ENCODE measurements at regions not wholly inside any gene's neighbourhood (a gene's known extent, or its start where the extent isn't known, plus 50 kb on each side); places are given as distances from the start of the nearest gene placed in this dataset.

GRCh38 chr5:110150199-110150598 lies 460.5 kb downstream of the MAN2A1 start:
- DNase-seq, result no peak

DNA sequence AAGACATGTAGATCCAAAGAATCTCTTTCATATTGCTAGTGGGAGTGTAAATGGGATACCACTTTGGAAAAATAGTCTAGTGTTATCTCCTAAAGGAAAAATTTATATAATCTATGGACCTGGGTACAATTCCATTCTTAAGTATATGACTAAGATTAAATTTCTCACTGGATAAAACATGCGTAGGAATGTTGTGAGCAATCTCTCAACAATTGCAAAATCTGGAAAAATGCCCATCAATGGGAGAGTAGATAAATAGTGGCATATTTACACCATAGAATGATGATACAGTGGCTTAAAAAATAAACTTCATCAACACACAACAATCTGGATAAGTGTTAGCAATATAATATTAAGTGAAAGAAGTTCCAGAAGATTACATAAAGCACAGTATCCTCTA lies 469.5 kb downstream of the MAN2A1 start:
- no peak for DNase-seq

DNA sequence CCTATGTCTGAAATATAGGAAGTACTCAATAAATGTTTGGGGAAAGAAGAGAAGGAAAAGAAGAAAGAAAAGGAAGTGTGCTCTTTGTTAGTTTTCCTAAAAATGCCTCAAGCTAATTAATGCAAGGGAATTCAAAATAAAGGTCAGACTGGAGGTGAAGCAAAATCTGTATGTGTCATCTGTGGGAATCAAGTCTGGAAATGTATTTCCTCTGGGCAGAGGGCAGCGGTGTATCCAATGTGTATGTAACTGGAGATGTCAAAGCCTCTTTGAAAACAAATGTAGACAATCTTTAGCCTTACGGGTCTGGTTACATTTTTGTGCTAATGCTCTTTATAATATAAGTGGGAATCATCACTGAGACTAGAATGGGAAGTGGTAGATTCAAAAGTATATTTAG lies 471.4 kb downstream of the MAN2A1 start:
- no peak for DNase-seq

DNA sequence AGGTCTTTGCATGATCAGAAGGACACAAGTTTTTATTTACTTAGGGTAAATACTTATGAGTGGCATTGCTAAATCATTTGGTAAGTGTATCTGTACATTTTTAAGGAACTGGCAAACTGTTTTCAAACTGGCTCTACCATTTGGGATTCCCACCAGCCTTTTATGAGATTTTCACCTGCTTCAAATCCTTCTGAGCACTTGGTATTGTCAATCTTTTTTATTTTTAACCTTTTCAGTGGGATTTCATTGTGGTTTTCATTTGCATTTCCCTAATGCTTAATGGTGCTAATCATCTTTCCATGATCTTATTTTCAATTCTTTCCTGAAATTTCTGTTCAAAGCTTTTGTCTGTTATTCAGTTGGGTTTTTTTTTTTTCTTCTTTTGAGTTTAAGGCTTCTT lies 475.6 kb downstream of the MAN2A1 start:
- DNase-seq, result no peak

GRCh38 chr5:110167384-110167783 lies 477.7 kb downstream of the MAN2A1 start:
- DNase-seq, result no peak

GRCh38 chr5:110169461-110169860 lies 479.7 kb downstream of the MAN2A1 start:
- no peak for DNase-seq

DNA sequence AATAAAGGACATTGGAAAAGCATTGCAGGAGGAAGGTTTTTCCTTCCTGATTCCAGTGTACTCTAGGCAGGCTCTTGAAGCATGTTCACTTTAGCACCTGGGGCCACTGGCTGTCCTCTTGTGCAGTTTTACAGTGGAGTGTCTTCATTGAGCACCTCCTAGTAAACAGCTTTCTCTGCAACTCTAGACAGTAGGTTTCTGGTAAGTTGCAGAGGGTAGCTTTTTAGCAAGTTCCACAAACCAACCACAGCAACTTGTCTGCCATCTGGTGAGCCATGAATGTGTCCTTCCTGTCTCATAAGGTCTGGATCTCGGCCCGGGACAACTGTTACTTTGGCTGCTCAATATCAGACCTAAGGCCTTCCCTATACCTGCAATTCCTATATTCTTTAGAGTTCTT lies 488.0 kb downstream of the MAN2A1 start:
- DNase-seq, result no peak

GRCh38 chr5:110179321-110179720 lies 489.6 kb downstream of the MAN2A1 start:
- no peak for DNase-seq

GRCh38 chr5:110194191-110194590 lies 504.5 kb downstream of the MAN2A1 start:
- DNase-seq, result no peak

GRCh38 chr5:110195288-110195687 lies 505.6 kb downstream of the MAN2A1 start:
- DNase-seq, result no peak

DNA sequence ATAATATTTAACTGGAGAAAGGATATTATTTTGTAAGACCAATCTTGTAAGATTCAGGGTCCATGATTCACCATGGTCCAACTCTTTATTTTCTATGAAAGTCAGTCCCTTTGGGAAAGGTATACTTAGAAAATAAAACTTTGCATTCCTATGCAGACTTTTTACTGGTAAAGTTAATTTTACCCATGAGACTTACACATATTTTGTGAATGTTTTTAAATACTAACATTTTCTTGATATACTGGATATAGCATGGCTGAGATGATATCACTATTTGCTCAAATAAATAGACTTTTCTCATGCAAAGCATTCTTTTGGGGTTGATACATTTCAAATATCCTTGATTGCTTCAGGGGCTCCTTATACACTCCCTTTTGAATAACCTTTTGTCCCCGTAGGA lies 512.1 kb downstream of the MAN2A1 start:
- no peak for DNase-seq

GRCh38 chr5:110203661-110204060 lies 513.9 kb downstream of the MAN2A1 start:
- DNase-seq, result no peak

DNA sequence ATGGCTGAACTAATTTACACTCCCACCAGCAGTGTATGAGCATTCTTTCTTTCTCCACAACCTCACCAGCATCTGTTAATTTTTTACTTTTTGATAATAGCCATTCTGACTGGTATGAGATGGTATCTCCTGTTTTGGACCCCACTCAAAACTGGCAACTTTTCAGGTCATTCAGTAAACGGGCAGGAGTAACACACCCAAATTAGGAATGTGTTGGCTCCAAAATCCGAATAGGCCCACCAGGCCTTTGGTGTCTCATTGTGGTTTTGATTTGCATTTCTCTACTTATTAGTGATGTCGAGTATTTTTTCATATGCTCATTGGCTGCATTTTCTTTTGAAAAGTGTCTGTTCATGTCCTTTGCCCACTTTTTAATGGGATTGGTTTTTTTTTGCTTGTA lies 517.1 kb downstream of the TMEM232 start:
- DNase-seq, result no peak

DNA sequence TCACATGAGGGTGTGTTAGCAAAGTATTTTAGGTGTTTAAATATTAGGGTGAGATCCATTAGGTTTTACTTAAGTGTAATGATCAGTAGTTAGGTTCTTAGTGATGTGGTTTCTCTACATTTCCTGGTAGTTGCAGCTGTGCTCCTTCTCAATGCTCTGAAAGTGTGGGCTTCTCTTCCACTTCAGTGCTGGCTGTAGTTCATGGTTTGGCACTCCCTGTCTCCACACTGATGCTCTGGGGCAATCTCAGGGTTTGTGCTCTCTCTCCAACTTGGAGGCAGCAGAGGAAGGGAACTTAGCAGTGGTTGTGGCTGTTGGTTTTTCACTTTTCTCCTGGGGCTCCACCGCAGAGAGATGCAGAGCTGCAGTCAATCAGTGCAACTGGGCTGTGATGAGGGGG lies 507.5 kb downstream of the TMEM232 start:
- no peak for DNase-seq

GRCh38 chr5:110219769-110220168 lies 506.7 kb downstream of the TMEM232 start:
- DNase-seq, result no peak

DNA sequence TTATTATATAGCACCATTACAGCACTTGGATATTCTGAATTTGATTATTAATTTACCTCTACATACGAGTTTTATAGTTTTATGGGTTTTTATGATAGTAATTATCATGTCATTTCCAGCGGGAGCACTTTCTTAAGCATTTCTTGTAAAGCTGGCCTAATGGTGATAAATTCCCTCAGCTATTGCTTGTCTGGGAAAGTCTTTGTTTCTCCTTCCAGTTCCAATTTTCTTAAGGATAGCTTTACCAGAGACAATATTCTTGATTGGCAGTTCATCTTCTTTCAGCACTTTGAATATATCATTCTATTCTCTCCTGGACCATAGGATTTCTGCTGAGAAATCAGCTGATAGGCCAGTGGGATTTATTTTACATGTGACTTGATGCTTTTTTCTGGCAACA lies 505.4 kb downstream of the TMEM232 start:
- DNase-seq, result no peak

- DNase-seq, result no peak
Observed at GRCh38 chr5:110224050-110224449, 502.4 kb downstream of the TMEM232 start.

DNA sequence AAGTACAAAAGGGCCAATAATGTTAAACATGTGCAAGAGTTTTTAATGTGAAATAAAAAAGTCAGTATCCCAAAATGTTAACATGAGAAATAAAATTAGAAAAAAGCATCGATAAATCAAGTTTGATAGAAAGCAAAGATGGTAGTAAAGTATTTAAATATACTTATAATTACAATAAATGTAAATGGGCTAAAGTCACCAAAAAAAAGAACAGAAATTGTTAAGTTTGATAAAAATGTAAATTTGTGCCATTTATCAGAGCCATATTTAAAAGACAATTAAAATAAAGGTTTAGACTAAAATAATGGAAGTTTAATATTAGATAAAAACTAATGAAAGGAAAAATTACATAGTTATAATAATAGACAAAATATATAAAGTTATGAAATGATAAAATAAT lies 500.5 kb downstream of the TMEM232 start:
- DNase-seq, result no peak

- DNase-seq, result no peak
Observed at GRCh38 chr5:110239786-110240185, 486.7 kb downstream of the TMEM232 start.

DNA sequence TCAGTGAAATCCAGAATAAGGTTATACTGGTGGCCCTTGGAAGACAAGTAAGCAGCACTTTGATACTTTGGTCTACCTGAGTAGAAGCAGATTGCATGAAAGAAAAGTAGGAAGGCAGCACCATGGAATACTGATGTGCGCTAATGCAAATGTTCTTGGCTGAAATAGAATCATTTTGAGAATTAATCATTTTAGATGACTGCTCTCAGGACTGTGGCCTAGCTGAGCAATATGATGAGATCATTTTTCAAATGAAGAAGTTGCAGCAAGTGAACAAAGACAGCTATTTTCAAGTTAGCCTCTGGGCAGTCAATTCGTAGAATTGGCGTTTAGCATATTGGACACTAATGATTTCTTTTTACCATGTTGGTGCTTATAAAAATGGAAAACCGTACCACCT lies 483.5 kb downstream of the TMEM232 start:
- no peak for DNase-seq

DNA sequence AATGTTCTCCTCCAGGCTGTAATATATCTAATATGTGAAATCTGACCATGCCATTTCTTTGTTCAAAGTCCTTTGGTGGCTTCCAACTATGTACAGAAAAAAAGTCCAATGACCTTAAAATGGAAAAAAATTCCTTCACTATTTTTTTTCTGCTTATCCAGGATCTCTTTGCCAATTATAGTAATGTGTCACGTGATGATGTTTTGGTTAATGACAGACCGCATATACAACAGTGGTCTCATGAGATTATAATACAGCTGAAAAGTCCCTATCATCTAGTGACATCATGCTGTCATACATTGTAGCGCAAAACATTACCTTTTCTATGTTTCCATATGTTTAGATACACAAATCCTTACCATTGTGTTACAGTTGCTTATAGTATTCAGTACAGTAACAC lies 477.6 kb downstream of the TMEM232 start:
- no peak for DNase-seq

DNA sequence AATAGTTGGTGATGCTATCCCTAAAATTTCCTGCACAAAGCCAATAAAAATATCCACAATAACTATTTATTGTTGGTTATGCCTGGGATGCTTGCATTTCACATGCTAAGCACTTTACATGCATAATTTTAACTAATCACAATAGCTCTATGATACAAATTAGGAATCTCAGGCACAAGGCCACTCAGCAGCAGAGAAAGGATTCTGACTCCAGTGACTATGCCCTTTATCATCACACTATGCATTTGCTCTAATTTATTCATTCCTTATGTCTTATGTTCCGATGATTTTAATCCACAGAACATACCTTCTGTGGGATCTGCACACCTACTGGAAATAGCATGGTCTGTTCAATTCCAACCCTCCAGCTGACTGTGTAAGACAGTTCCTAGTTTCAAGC lies 476.1 kb downstream of the TMEM232 start:
- DNase-seq, result no peak

DNA sequence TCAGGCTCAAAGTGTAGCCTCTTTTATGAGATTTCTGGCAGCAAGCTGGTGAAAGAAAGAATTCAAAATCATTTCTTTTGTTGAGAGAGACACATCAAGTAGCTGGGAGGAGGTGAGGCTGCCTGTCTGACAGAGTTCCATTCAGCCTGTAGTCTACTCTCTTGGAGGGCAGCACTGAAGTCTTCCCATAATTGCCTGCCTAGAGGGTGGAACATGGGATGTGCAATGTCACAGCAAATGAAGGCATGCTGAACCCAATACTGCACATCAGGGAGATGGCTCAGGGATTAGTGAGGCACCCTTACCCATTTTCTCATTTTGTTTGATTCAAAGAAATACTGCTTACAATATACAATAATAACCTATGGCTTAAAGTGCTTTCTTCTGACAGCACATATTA lies 475.7 kb downstream of the TMEM232 start:
- no peak for DNase-seq

DNA sequence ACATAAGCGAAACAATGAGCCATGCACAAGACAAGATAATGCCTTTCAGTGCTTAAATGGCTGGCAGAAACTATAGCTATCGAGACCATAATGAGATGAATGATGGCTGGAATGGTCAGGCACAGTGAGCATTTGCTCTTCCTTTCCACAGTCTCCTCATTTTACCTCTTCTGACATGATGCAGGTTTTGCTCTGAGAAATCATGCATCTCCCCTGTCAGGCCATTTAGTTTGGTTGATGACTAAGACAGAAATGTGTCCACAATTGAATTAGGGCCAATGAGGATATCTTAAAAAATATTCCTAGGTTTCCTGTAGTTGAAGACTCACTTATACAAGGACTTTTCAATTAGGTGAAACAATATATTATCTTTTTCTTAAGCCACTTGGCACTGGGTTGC lies 475.1 kb downstream of the TMEM232 start:
- no peak for DNase-seq

- DNase-seq, result no peak
Observed at GRCh38 chr5:110255194-110255593, 471.3 kb downstream of the TMEM232 start.

DNA sequence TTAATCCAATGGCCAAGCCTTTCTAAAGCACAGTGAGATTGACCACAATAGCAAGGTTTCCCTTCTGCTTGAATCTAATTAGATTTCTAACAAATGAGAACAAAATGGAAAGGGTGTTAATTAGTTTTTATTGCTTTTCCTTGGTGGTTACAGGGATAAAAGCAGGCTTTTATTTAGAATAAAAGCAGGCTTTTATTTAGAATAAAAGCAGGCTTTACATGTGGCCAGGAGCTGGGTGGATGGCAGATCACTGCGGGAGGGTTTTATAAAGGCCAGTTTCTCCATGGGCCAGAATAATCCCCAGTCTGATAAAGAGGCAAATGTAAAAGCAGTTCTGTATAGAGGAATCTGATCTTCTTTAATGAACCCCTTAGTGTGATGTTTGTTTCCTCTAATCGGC lies 470.2 kb downstream of the TMEM232 start:
- DNase-seq, result no peak
